ENCODE measurements at regions not wholly inside any gene's neighbourhood (a gene's known extent, or its start where the extent isn't known, plus 50 kb on each side); places are given as distances from the start of the nearest gene placed in this dataset.
"Not testable (repeated sequence)": the region's sequence is repeated elsewhere in the genome, so short reads cannot be mapped to it uniquely, and the experiment has no call there.

DNA sequence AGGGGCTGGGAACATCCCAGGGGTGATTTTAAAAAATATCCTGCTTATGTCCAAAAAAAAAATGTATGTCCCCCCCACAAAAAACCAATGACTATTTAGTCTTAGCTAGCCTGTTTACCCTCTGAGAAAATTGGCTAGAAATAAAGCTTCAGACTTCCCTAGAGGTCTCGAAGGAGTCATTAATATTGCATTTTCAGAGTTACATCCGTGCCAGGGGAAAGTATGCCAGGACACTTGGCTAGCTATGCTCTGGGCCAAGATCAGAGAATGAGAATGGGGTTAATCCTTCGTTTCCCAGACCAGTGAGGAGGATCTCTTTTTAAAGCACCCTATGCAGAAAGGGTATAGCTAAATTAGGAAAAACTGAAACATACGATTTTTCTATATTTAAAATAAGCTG, 183.6 kb downstream of the MC4R start:
- WGBS, 2 donors (ENCODE audit: low coverage in 1 of 2) = 55 to 62% methylated on average over 4 of the region's 4 CpGs
- Histone ChIP-seq H3K4me3 (no peak overlapping the region), H3K27ac (no peak overlapping the region), H3K36me3 (no peaks in the 10 kb centered on the region), H3K27me3 (no peaks in the 10 kb centered on the region), H3K4me1 (no peaks in the 10 kb centered on the region), H3K9me3 (no peaks in the 10 kb centered on the region)
- in situ Hi-C loops (cut with MboI; ENCODE audit: low pct_ligation_motif_present in 1 of 4, low pct_unique_long_range_greater_than_20kb in 1 of 4, low sequenced_read_pairs in 3 of 4) (loop anchor here in 1 of 4 donors (25.0 kb wide), 1 partner anchor 102 kb away; no protein-coding TSS in a partner anchor), intact Hi-C loops (cut with DNase I; ENCODE audit: low total_unique reads) (no loop called here)
- DNase-seq = no peak
- TF ChIP-seq EP300 (IDR thresholded peaks at IDR 0.05; ENCODE audit: low read depth) (no peak), POLR2A (IDR thresholded peaks at IDR 0.05) (no peak), CTCF (IDR thresholded peaks at IDR 0.05) (no peak), POLR2AphosphoS5 (IDR thresholded peaks at IDR 0.05) (no peak)

GRCh38 chr18:60182223-60182622, 190.4 kb downstream of the MC4R start:
- no peaks in the 10 kb centered on the region for H3K36me3 ChIP-seq
- no peak for DNase-seq
- WGBS, 2 donors (ENCODE audit: low coverage in 1 of 2) = 50 to 69% methylated on average over 1 of the region's 1 CpG
- intact Hi-C loops (cut with DNase I; ENCODE audit: low total_unique reads) = no loop called here
- no peak overlapping the region for H3K27ac ChIP-seq
- no peaks in the 10 kb centered on the region for H3K9me3 ChIP-seq
- in situ Hi-C loops (cut with MboI; ENCODE audit: low pct_ligation_motif_present in 1 of 4, low pct_unique_long_range_greater_than_20kb in 1 of 4, low sequenced_read_pairs in 3 of 4) = loop anchor here in 1 of 4 donors (25.0 kb wide), 1 partner anchor 95 kb away; no protein-coding TSS in a partner anchor
- H3K27me3 ChIP-seq = no peaks in the 10 kb centered on the region
- H3K4me1 ChIP-seq = no peaks in the 10 kb centered on the region
- TF ChIP-seq EP300 (IDR thresholded peaks at IDR 0.05; ENCODE audit: low read depth) = no peak
- no peak for TF ChIP-seq POLR2A (IDR thresholded peaks at IDR 0.05)
- no peak for TF ChIP-seq CTCF (IDR thresholded peaks at IDR 0.05)
- no peak for TF ChIP-seq POLR2AphosphoS5 (IDR thresholded peaks at IDR 0.05)
- no peak overlapping the region for H3K4me3 ChIP-seq

DNA sequence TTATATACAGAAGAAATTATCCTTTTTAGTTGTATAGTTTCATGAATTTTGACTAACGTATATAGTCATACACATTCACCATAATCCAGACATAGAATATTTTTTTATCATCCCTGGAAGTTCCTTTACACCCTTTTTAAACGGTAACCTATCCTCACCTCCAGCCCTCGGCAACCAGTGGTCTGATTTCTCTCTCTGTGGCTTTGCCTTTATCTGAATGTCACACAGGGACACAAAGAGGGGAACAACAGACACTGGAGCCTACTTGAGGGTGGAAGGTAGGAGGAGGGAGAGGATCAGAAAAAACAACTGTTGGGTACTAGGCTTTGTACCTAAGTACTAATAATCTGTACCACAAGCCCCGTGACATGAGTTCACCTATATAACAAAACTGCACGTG, 191.9 kb downstream of the MC4R start:
- WGBS, 2 donors (ENCODE audit: low coverage in 1 of 2) = 65 to 80% methylated on average over 3 to 5 of the region's 5 CpGs
- H3K9me3 ChIP-seq = no peaks in the 10 kb centered on the region
- intact Hi-C loops (cut with DNase I; ENCODE audit: low total_unique reads) (no loop called here), in situ Hi-C loops (cut with MboI; ENCODE audit: low pct_ligation_motif_present in 1 of 4, low pct_unique_long_range_greater_than_20kb in 1 of 4, low sequenced_read_pairs in 3 of 4) (loop anchor here in 1 of 4 donors (25.0 kb wide), 1 partner anchor 93 kb away; no protein-coding TSS in a partner anchor)
- H3K27me3 ChIP-seq = no peaks in the 10 kb centered on the region
- no peak for DNase-seq
- no peak overlapping the region for H3K27ac ChIP-seq
- H3K4me1 ChIP-seq = no peaks in the 10 kb centered on the region
- TF ChIP-seq CTCF (IDR thresholded peaks at IDR 0.05) (no peak), POLR2A (IDR thresholded peaks at IDR 0.05) (no peak), EP300 (IDR thresholded peaks at IDR 0.05; ENCODE audit: low read depth) (no peak), POLR2AphosphoS5 (IDR thresholded peaks at IDR 0.05) (no peak)
- H3K4me3 ChIP-seq = no peak overlapping the region
- no peaks in the 10 kb centered on the region for H3K36me3 ChIP-seq

- WGBS, 2 donors (ENCODE audit: low coverage in 1 of 2) = 63 to 84% methylated on average over 2 to 6 of the region's 6 CpGs
- intact Hi-C loops (cut with DNase I; ENCODE audit: low total_unique reads) = not testable (repeated sequence)
- in situ Hi-C loops (cut with MboI; ENCODE audit: low pct_ligation_motif_present in 1 of 4, low pct_unique_long_range_greater_than_20kb in 1 of 4, low sequenced_read_pairs in 3 of 4) = loop anchor here in 1 of 4 donors (25.0 kb wide), 1 partner anchor 91 kb away; no protein-coding TSS in a partner anchor
Measured at GRCh38 chr18:60178224-60178623, 194.4 kb downstream of the MC4R start.

DNA sequence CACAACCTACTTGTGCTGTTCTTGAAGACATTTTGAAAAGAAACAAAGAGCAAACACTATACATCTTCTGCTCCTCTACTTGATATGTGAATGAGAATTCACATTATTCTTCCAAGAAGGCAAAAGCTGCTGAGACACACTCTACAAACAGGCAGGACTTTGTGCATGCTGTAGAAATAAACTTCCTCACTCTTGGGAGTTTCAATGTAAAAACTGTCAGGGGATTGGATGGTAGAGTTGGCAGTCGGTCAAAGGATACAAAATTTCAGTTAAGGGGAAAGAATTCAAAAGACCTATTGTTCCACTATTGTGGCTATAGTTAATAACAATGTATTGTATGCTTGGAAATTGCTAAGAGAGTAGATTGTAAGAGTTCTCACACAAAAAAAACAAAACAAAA, 196.3 kb downstream of the MC4R start:
- Histone ChIP-seq H3K4me1 (no peaks in the 10 kb centered on the region), H3K9me3 (no peaks in the 10 kb centered on the region), H3K27ac (no peak overlapping the region), H3K36me3 (no peaks in the 10 kb centered on the region), H3K27me3 (no peaks in the 10 kb centered on the region), H3K4me3 (no peak overlapping the region)
- DNase-seq = no peak
- TF ChIP-seq POLR2AphosphoS5 (IDR thresholded peaks at IDR 0.05) (no peak), CTCF (IDR thresholded peaks at IDR 0.05) (no peak), EP300 (IDR thresholded peaks at IDR 0.05; ENCODE audit: low read depth) (no peak), POLR2A (IDR thresholded peaks at IDR 0.05) (no peak)
- intact Hi-C loops (cut with DNase I; ENCODE audit: low total_unique reads) (no loop called here), in situ Hi-C loops (cut with MboI; ENCODE audit: low pct_ligation_motif_present in 1 of 4, low pct_unique_long_range_greater_than_20kb in 1 of 4, low sequenced_read_pairs in 3 of 4) (loop anchor here in 1 of 4 donors (25.0 kb wide), 1 partner anchor 89 kb away; no protein-coding TSS in a partner anchor)
- 14 to 43% methylated on average over 1 of the region's 1 CpG for WGBS, 2 donors (ENCODE audit: low coverage in 1 of 2)

More at GRCh38 chr18:60178224-60178623, 194.4 kb downstream of the MC4R start:
- H3K9me3 ChIP-seq, H3K4me3 ChIP-seq, H3K36me3 ChIP-seq, H3K27ac ChIP-seq, H3K27me3 ChIP-seq, H3K4me1 ChIP-seq, DNase-seq: not testable (repeated sequence)
